Pulmonary artery endothelial cell (primary cell): ENCODE measurements at regions not wholly inside any gene's neighbourhood (a gene's known extent, or its start where the extent isn't known, plus 50 kb on each side); places are given as distances from the start of the nearest gene placed in this dataset.

Source experiments
- DNase-seq: peaks from one replicate; pipeline ENCODE4 v3.0.0-alpha.2; 2011; ENCODE audit warnings: low read depth, low spot score

DNA sequence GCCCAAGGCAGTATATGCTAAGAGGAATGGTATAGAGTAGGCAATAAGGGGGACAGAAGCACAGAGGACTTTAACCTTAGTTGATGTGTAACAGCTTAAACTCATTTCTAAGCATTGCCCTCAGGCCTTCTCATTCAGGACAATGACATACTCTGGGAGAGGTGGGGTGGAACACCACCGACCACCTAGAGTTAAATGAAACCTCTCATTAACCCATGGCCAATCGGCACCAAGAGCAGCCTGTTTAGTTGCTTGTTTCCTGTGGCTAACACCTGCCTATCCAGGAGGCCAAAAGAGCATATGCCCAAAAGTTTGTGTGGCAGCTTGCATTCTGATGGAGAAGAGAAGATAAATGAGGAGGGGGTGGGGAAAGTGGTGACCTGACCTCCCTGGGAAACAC, 50.0 kb downstream of the PABIR2 start:
- DNase-seq: no peak

DNA sequence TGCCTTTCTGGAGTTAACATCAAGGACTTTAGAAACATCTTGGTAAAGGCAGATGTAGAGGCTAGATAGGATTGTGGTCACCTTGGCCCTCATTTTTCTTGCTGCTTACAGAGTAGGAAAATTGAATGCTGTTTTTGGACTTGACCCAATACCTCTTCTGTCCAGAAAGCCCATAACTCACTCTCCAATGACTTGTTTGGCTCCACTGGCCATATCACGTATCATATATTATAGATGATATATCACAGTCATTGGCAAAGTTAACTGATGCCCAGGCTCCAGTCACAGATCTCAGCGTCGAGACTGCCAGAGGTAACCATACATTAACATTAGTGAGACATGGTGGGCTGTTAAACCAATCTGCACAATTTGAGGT, 50.6 kb downstream of the PABIR2 start:
- no peak for DNase-seq

DNA sequence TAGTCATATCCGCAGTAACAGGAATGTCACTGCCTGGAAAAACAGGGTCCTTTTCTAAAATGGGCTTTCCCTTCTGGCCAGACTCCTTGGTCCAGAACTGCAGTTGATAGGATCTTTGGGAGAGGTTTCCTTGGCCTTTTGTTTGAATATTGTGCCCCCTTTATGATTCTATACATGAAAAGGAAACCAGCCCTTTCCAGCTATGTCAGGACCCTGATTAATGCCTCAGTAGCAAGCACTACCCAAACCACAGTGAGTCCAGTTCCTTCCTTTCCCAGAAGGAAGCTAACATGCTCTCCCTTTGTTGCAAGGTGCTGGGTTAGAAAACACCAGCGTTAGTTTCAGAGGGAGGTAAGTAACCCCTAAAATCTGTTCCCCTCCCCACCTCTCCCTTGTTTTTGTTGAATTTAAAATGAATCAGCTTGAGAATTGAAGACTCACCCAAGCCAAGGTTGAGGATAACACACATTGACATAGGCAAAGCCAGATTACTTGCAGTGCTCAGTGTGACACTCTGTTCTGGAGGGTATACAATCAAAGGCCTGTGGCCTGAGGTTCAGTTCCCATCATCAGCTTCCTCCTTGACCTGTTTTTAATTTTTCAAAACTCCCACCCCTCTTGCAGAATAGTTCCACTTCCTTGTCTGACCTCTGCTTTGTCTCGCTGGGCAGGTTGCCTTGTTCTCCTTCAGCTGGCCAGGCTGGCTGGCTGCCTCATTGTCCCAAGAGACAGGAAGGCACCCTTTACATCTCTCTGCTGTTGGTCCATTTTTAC, 51.2 kb downstream of the PABIR2 start:
- no peak for DNase-seq

GRCh38 chrX:134743091-134743490, 53.9 kb downstream of the PABIR2 start:
- DNase-seq: no peak

GRCh38 chrX:134742573-134742972, 54.4 kb downstream of the PABIR2 start:
- no peak for DNase-seq

- no peak for DNase-seq
These were observed 55.3 kb downstream of the PABIR2 start for GRCh38 chrX:134741746-134742145.

DNA sequence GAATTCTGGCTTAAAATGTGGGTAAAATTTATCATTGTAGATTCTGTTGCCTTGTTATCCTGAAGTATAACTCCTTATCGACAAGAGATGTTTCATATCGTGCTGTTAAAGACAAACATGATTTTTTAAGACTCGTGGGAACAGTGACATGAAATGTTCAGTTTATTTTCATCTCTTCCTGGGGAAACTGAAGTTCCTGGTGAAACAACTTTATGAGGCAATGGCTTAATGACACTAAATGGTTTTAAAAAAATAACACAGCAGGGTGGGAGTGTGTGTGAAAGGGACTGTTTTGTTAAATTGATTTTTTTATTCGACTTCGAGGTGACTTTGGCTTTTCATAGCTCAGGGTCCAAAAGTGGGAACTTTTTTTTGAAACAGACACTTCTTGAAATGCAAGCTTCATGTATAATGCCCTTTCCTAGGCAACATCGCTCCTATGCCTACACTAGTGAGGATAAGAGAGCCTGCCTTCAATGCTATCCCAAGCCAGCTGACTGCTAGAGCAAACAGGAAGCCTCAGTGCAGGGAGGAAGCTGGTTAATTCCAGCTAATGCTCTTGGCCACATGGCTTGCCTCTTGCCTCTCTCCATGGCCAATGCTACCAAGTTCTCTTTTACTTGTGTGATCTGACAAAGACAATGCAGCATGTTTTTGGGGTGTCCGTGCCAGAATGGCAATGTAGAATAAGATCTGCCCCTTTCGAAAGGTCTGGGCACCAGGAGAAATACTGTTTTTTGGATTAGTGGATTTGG, 57.8 kb downstream of the PABIR2 start:
- DNase-seq: no peak

GRCh38 chrX:134738445-134738844, 58.6 kb downstream of the PABIR2 start:
- no peak for DNase-seq

- DNase-seq: no peak
These were observed 59.2 kb downstream of the PABIR2 start for GRCh38 chrX:134737721-134738369.

DNA sequence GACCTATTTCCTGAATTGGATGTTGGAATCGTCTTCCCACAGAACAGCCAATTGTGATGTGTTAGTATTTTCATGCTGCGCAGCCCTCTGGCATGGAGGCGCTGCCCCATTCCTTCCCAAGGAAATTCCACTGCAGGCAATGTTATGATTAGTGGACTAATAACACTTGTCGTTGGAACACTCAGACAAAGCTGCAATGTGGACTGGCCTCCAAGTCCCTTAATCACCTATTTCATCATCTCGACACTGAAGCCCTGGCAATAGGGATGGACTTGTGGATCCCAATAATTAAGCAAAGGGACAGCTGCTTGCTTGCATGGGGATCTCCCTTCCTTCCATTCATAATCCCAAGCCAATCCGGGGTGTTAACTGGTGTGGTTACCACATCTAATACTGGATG, 59.9 kb downstream of the PABIR2 start:
- DNase-seq: no peak

DNA sequence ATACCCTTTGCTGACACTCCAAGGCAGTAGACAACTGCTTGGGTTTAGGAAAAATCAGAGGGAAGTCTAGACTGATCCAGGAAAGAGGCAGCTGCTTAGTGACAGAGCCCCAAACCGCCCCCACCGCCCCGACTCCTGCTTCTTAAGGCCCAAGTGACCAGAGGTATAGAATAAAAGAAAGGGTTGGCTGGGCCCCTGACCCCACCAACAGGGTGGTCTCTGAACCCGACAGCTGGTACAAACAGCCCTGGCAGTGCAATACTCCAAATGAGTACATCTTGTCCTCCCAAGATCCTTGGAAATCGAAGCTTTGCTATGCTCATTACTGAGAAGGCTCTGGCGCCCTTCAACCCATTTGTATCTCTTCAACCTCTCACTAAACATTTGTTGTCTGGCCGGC, 60.6 kb downstream of the PABIR2 start:
- DNase-seq: no peak

- DNase-seq: no peak
These were observed 62.0 kb downstream of the PABIR2 start for GRCh38 chrX:134735015-134735414.

- no peak for DNase-seq
These were observed 62.5 kb downstream of the PABIR2 start for GRCh38 chrX:134734466-134734952.

- DNase-seq: no peak
These were observed 63.4 kb downstream of the PABIR2 start for GRCh38 chrX:134733591-134733990.

- DNase-seq: no peak
These were observed 64.3 kb downstream of the PABIR2 start for GRCh38 chrX:134732676-134733075.

- no peak for DNase-seq
These were observed 64.9 kb downstream of the PABIR2 start for GRCh38 chrX:134732152-134732551.

- no peak for DNase-seq
These were observed 69.1 kb upstream of the PLAC1 start for GRCh38 chrX:134727363-134727762.

GRCh38 chrX:134725103-134725690, 66.9 kb upstream of the PLAC1 start:
- DNase-seq: no peak

DNA sequence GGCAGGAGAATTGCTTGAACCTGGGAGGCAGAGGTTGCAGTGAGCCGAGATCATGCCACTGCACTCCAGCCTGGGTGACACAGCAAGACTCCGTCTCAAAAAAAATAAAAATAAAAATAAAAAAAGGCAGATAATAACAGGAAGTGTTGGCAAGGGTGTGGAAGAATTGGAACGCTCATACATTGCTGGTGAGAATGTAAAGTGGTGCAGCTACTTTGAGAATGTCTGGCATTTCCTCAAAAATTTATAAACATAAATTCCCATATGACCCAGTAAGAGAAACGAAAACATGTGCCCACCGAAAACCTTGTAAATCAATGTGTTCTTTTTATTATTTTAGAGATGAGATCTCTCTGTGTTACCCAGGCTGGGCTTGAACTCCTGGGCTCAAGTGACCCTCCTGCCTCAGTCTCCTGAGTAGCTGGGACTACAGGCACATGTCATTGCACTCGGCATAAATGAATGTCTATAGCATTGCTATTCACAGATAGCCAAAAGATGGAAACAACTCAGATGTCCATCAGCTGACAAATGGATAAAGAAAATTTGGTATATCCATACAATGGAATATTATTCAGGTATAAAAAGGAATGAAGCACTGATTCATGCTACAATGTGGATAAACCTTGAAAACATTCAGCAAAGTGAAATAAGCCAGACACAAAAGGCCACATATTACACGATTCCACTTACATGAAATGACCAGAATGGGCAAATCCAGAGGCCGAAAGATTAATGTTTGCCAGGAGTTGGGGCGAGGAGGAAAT, 63.7 kb upstream of the PLAC1 start:
- no peak for DNase-seq

DNA sequence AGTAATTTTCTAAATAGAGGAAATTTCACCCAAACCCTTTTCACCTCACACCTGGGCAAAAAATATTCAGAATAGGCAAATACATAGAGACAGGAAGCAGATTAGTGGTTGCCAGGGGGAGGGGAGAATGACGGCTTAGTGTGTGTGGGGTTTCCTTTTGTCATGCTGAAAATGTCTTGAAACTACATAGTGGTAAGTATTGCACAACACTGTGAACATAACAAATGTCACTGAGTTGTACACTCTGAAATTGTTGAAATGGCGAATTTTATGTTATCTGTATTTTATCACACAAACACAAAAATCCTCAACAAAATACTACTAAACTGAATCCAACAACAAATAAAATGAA, 60.7 kb upstream of the PLAC1 start:
- no peak for DNase-seq
